GM19324 (cell line): ENCODE measurements at regions not wholly inside any gene's neighbourhood (a gene's known extent, or its start where the extent isn't known, plus 50 kb on each side); places are given as distances from the start of the nearest gene placed in this dataset.
"Not testable (repeated sequence)": the region's sequence is repeated elsewhere in the genome, so short reads cannot be mapped to it uniquely, and the experiment has no call there.

Experiments
- ATAC-seq: cut with Tn5 transposase; IDR thresholded peaks from one replicate; pipeline ENCODE4 v1.9.1; 2021; ENCODE audit warnings: mild to moderate bottlenecking, moderate library complexity; ENCODE audit not compliant: unreplicated experiment, low FRiP score

DNA sequence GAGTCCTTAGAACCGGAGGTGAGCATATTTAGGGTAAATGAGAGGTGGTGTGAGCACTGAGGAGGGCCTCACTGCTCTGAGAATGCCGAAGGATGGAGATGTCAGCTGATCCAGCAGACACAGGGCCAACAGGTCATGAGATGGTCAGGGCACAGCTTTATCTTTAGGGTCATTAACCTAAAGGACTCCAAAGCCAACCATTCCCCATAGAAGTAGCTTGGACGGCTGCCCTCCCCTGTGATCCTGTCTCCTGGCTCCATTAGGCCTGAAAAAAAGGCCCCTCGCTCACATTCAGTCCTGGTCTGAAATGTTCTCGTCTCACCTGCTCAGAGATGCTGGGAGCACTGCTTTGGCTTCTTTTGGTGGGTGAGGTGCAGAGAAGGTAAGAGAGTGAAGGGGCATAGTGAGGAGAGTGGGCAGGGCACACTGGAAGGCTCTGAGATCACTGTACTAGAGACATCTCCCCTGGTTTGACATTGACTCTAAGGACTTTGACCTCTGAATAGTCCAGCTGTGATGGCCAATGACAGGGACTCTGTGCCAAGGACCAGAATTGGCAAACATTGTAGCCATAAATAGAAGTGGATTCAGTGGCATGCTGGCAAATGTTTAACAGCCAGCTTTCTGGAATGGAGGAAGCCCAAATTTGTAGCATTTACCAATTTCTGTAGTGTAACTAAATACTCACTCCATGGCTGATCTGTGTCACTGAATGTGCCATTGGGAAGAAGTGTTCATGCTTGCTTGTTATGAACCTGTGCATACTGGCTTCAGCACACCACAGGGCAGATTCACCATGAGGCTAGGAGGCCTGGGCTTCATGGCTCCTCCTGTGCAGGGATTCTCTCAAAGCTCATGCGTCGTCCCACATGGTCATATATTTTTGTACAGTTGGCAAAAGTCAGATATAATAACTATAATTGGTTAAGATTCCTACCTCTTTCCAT is 76.2 kb upstream of the MRPS22 start:
- ATAC-seq: no peak

- no peak for ATAC-seq
Observed at GRCh38 chr3:139269984-139270383, 73.8 kb upstream of the MRPS22 start.

- not testable (repeated sequence) for ATAC-seq
Observed at GRCh38 chr3:139270652-139271051, 73.2 kb upstream of the MRPS22 start.

GRCh38 chr3:139280027-139280671 is 63.7 kb upstream of the MRPS22 start:
- ATAC-seq: no peak

DNA sequence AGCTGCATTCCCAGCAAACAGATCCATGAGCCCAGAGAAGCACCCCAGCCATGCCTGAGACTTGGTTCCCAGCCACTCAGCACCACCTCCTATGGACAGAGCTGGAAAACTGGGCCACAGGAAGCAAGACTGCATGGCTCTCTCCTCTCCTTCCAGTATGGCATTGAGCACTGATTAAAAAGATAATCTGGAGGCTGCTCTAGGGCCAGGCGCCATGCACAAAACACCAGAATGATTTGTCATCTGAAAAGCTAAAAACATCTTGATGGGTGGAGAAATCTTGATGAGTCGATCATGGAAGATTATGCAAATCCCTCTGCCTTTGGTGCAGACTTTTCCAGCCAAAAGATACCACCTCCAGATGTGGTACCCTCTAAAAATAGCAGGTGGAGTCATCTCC is 62.7 kb upstream of the MRPS22 start:
- no peak for ATAC-seq

DNA sequence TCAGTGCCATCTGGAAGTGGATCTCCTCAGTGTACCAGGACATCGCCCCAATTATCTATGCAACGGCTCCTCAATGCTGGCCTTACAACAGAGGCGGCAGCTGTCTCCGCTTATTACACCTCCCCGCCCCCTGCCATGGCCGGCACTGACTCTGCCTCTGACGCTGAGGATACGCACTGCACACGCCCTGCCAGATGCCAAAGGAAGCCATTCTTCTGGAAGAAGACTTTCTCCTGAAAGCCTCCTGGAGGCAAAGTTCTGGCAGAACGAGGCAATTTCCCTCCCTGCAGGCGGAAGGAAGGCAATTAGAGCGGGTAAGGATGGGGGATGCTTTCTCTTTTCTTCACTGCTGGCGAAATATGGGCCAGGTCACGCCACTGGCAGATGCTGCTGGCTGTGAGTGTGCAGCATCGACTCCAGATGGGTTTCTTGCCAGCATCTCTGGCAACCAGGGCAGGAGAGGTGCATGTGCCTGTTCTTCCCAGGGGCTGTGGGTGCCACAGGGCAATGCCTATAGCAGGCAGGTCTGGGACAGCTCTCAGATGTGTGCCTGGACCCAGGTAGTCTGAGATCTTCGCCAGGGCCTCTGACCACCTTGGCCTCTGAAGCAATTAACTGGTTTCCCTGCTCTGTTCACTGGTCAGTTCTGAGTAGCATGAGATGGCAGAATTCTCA is 62.2 kb upstream of the MRPS22 start:
- ATAC-seq: no peak

- no peak for ATAC-seq
Observed at GRCh38 chr3:139283301-139283700, 60.5 kb upstream of the MRPS22 start.

GRCh38 chr3:139284221-139284620 is 59.6 kb upstream of the MRPS22 start:
- ATAC-seq: no peak

- ATAC-seq: no peak
Observed at GRCh38 chr3:139285691-139286090, 58.1 kb upstream of the MRPS22 start.

DNA sequence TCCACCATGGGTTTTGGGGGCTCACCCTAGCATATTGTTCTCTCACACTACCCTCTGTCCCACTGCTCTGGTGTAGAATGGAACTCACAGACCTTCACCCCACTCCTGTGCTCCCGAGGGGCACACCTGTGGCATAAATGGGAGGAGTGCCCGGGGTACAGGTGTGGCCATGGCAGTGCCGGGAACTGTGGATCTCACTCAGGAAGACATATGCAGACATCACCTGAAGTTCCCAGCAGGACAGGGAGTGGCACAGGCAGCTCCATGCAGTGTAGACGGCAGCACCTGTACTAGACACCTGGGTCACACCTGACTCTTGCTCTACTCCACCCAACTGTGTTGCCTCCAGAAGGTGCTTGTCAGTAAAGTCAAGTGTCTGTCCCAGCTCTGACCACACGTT is 57.6 kb upstream of the MRPS22 start:
- no peak for ATAC-seq

GRCh38 chr3:139286825-139287224 is 57.0 kb upstream of the MRPS22 start:
- ATAC-seq: no peak

DNA sequence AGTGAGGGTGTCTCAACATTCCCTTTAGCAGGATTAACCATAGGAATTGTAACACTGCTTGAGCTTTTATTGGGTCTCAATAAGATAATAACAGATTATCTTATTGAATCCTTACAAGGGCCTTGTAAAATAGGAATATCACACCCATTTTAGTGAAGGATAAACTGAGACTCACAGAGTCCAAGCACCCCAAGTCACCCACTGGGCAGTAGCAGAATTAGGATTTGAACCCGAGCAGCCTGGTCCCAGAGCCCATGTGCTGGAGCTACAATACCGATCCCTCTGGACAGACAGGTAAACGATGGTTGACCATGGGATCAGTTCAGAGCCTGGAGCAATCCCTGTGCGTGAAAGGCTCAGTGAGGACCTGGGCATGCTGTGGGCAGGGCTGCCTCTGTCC is 56.3 kb upstream of the MRPS22 start:
- ATAC-seq: no peak

- ATAC-seq: no peak
Observed at GRCh38 chr3:139288266-139288821, 55.5 kb upstream of the MRPS22 start.

DNA sequence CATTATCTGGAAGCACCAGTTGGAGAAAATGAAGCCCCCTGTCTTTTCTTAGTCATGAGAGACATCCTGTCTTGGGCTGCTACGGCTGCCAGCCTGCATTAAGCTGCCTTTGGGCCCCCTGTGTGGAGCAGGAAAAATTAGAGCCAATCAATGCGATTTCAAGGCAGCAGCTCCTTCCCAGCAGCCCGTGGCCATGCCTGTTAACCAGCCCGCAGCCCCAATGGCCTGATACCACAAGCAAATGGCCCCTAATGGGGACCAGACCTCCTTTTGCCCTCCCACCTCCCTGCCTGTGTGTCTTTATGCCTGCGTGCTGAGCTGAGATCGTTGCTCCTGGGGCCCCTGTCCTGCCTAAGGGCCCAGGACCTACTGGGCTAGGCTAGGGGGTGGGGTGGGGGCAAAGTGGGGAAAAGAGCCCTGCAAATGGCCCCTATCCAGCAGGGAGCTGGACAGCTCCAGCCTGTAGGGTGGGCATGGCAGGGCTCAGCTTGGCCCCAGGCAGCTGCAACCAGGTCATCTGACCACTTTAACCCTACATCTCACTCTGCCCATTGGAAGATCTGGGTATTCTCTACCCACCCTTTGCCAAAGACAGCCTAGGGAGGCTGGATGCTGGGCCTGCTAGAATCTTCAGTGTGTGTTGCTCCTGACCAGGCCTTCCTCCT is 53.8 kb upstream of the MRPS22 start:
- ATAC-seq: no peak

DNA sequence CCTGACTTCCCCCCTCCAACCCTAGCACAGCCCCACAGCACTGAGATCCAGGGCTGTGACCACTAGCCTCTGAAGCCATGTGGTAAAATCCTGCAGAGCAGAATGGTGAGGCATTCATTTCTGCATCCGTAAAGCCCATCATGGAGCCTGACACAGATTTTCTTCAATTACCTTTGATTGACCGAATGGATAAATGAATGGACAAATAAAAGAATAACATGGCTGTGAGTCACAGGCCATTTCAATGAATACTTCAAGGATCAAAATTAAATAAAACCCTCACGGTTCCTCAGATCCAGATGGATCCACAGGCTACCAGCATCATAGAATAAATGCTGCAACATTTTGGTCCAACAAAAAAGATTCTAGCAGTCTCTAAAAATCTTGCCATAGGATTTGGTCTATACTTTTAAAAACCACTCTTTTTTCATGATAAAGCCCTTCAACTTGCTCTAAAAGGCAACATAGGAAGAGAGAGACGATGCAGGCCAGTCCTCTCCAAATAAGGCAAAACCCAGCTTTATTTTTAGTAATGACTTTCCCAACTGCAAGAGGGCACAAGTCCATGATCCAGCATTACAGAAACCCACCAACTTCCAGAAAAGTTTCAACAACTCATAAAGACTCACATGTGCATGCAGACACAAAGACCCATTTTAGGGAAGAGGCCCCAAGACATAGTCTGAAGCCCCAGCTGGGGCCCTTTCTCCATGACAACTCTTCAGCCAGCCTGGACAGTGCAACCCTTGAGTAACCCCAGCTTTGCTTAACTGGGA is 52.4 kb upstream of the MRPS22 start:
- ATAC-seq: no peak

DNA sequence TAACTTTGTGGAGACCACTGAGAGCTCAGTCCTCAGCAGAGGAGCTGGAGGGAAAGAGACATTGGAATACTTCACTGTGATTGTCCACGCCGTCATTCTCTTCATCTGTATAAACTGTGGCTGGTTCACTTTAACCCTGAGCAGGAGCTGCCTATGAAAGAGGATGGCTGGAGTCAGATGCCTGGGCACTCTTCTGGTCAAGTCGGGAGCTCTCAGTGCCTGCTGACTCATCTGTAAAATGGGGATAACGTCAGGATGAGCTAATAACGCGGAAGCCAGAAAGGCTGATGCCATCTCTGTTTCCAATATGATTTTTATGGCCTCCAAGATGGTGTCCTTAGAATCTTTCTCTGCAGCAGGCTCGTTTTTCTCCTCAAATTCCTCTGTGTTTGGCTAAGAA is 51.6 kb upstream of the MRPS22 start:
- no peak for ATAC-seq

GRCh38 chr3:139292711-139293664 is 50.8 kb upstream of the MRPS22 start:
- ATAC-seq: no peak

GRCh38 chr3:139293665-139294023 is 50.2 kb upstream of the MRPS22 start:
- ATAC-seq: no peak
